Upper lobe of right lung (tissue), 1 donor: ENCODE measurements at regions not wholly inside any gene's neighbourhood (a gene's known extent, or its start where the extent isn't known, plus 50 kb on each side); places are given as distances from the start of the nearest gene placed in this dataset.
A peak's percentile ranks its signal among the peaks of the same experiment; 100 is the strongest.

Experiments used
- ATAC-seq: fragments of 200-7000 bp; cut with Tn5 transposase; one replicate; pipeline ENCODE4 v1.9.1; 2020; ENCODE audit warnings: mild to moderate bottlenecking, moderate library complexity
- DNase-seq: peaks from one replicate; pipeline ENCODE4 v3.0.0-alpha.2; 2020
- H3K27ac ChIP-seq: fragments of 200-600 bp; one replicate; pipeline ENCODE4 v1.8.0; 2022
- H3K27me3 ChIP-seq: fragments of 200-600 bp; one replicate; pipeline ENCODE4 v1.8.0; 2022; ENCODE audit warnings: mild to moderate bottlenecking
- H3K36me3 ChIP-seq: fragments of 200-600 bp; one replicate; pipeline ENCODE4 v1.8.0; 2022
- H3K4me1 ChIP-seq: fragments of 200-600 bp; one replicate; pipeline ENCODE4 v1.8.0; 2022
- H3K4me3 ChIP-seq: fragments of 200-600 bp; one replicate; pipeline ENCODE4 v1.8.0; 2022; ENCODE audit warnings: mild to moderate bottlenecking
- H3K9me3 ChIP-seq: fragments of 200-600 bp; one replicate; pipeline ENCODE4 v1.8.0; 2022
- intact Hi-C: fragments of 100-400 bp; cut with DNase I; formaldehyde crosslinking; loops from one replicate; pipeline ENCODE4 v1.11.0; 2022
- TF ChIP-seq, protein P1 (sequence below): fragments of 200-600 bp; IDR thresholded peaks from one replicate; pipeline ENCODE4 v1.8.0; 2022; ENCODE audit warnings: antibody characterized with exemption
- donor health status: DM: no; HTN: yes; CAD: no; lungs with severe emphysema.

DNA sequence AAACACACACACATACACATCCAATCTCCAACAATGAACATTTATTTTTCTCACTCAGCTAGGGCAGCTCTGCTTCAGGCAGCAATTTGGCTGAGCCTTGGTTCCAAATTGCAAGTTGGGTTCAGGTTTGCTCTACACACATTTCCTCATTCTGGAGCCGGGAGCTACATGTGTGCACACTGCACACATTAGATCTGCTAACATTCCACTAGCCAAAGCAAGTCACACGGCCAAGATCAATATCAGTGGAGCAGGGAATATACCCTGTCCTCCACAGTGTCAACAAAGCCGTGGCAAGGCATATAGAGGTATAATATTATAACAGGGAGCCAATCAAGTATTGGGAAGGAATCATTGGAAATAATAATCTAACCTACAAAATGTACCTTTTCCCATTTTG, 57.5 kb upstream of the PPP1R3C start:
- ATAC-seq (no peak), DNase-seq (no peak)
- no peak overlapping the region for H3K27ac ChIP-seq
- H3K4me1 ChIP-seq, result no peaks in the 10 kb centered on the region
- no peak overlapping the region for H3K4me3 ChIP-seq
- H3K9me3 ChIP-seq, result no peaks in the 10 kb centered on the region
- intact Hi-C loops, result no loop called here
- TF ChIP-seq, protein P1, sequence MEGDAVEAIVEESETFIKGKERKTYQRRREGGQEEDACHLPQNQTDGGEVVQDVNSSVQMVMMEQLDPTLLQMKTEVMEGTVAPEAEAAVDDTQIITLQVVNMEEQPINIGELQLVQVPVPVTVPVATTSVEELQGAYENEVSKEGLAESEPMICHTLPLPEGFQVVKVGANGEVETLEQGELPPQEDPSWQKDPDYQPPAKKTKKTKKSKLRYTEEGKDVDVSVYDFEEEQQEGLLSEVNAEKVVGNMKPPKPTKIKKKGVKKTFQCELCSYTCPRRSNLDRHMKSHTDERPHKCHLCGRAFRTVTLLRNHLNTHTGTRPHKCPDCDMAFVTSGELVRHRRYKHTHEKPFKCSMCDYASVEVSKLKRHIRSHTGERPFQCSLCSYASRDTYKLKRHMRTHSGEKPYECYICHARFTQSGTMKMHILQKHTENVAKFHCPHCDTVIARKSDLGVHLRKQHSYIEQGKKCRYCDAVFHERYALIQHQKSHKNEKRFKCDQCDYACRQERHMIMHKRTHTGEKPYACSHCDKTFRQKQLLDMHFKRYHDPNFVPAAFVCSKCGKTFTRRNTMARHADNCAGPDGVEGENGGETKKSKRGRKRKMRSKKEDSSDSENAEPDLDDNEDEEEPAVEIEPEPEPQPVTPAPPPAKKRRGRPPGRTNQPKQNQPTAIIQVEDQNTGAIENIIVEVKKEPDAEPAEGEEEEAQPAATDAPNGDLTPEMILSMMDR, result no peak
- H3K27me3 ChIP-seq, result no peaks in the 10 kb centered on the region
- H3K36me3 ChIP-seq, result no peaks in the 10 kb centered on the region

- H3K27ac ChIP-seq, result no peak overlapping the region
- intact Hi-C loops, result no loop called here
Observed at GRCh38 chr10:91689731-91690168, 56.9 kb upstream of the PPP1R3C start.

DNA sequence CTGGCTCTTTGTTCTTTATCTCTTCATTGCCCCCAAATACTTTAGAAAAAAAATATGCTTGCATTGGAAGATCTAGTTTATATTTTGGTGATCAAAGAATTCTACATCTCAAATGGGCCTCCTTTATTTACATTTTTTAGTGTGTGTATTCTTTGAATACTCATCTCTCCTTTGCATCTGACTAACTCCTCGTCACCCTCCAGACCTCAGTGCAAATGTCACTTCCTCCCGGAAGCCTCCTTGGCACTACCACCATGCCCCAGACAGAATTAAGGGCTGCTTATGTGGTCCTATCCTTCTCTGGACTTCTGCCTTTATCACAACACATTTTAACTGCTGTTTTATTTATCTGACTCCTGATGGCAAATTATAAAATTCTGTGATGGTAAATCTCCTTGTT, 52.0 kb upstream of the PPP1R3C start:
- Histone ChIP-seq H3K4me3 (no peak overlapping the region), H3K27me3 (no peaks in the 10 kb centered on the region), H3K27ac (no peak overlapping the region), H3K4me1 (no peaks in the 10 kb centered on the region), H3K36me3 (no peaks in the 10 kb centered on the region), H3K9me3 (no peaks in the 10 kb centered on the region)
- ATAC-seq (no peak), DNase-seq (no peak)
- intact Hi-C loops, result no loop called here
- TF ChIP-seq, protein P1, result no peak

More at GRCh38 chr10:91689731-91690168, 56.9 kb upstream of the PPP1R3C start:
- ATAC-seq (peak; percentile 71), DNase-seq (no peak)
- no peaks in the 10 kb centered on the region for H3K36me3 ChIP-seq
- no peaks in the 10 kb centered on the region for H3K9me3 ChIP-seq
- H3K4me1 ChIP-seq, result no peaks in the 10 kb centered on the region
- TF ChIP-seq, protein P1, result no peak
- H3K27me3 ChIP-seq, result no peaks in the 10 kb centered on the region
- no peak overlapping the region for H3K4me3 ChIP-seq

DNA sequence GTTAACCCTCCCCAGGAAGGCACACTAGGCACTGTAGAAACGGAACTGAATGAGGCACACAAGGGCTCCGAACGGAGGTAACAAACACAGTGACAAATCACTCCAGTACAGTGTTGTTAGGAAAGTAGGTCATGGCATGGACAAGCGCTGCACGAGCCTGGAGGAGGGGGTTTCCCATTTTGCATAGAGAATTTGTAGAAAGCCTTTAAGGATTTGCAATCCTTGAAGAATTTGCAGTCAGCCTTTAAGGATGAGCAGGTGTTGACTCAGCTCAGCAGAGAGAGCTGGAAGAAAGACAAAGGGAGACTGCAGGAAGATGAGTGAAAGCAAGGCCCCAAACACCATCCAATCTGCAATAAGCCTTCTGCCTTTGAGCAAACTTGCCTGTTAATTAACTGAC, 51.1 kb upstream of the PPP1R3C start:
- no peak for ATAC-seq
- Histone ChIP-seq H3K27me3 (no peaks in the 10 kb centered on the region), H3K9me3 (no peaks in the 10 kb centered on the region), H3K36me3 (no peaks in the 10 kb centered on the region), H3K27ac (no peak overlapping the region), H3K4me1 (no peaks in the 10 kb centered on the region), H3K4me3 (no peak overlapping the region)
- no peak for DNase-seq
- intact Hi-C loops, result no loop called here
- TF ChIP-seq, protein P1, result no peak

GRCh38 chr10:91682912-91683311, 50.0 kb upstream of the PPP1R3C start:
- no peaks in the 10 kb centered on the region for H3K36me3 ChIP-seq
- ATAC-seq (no peak), DNase-seq (no peak)
- H3K9me3 ChIP-seq, result no peaks in the 10 kb centered on the region
- H3K27me3 ChIP-seq, result no peaks in the 10 kb centered on the region
- TF ChIP-seq, protein P1, result no peak
- no peak overlapping the region for H3K27ac ChIP-seq
- no peaks in the 10 kb centered on the region for H3K4me1 ChIP-seq
- H3K4me3 ChIP-seq, result no peak overlapping the region
- intact Hi-C loops, result no loop called here
